Neural progenitor cell (in vitro differentiated cells): ENCODE measurements at regions not wholly inside any gene's neighbourhood (a gene's known extent, or its start where the extent isn't known, plus 50 kb on each side); places are given as distances from the start of the nearest gene placed in this dataset.

Experiments used
- EZH2 ChIP-seq: fragments of 200-600 bp; sonication (generic); IDR thresholded peaks from 2 replicates; pipeline ENCODE4 v1.6.1; 2017; ENCODE audit warnings: antibody characterized with exemption, mild to moderate bottlenecking, moderate library complexity
- EZH2phosphoT487 ChIP-seq: fragments of 200-600 bp; sonication (generic); IDR thresholded peaks from 2 replicates; pipeline ENCODE4 v1.6.1; 2017; ENCODE audit warnings: antibody characterized with exemption
- TF ChIP-seq, protein P1 (sequence below): fragments of 200-600 bp; sonication (generic); IDR thresholded peaks from 2 replicates; pipeline ENCODE4 v1.5.1; 2017; ENCODE audit warnings: antibody characterized with exemption, mild to moderate bottlenecking

DNA sequence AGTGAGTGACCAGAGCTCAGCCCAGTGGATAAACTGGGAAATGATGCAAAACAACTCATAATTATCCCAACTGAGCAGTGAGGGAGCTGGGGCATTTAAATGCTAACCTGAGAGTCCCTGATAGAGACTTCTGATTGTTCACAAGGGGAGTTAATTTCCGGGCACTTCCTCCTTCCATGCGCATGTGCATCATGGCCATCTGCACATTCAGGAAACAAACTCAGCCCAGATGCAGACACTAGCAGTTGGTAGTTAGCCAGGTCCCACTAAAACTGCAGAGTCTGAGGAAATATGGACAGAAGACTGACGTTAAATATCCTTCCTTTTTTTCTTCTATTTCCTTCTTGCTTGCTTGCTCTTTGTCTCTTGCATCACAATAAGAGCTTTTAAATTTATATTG is 852.1 kb upstream of the LRRC4C start:
- TF ChIP-seq, protein P1, sequence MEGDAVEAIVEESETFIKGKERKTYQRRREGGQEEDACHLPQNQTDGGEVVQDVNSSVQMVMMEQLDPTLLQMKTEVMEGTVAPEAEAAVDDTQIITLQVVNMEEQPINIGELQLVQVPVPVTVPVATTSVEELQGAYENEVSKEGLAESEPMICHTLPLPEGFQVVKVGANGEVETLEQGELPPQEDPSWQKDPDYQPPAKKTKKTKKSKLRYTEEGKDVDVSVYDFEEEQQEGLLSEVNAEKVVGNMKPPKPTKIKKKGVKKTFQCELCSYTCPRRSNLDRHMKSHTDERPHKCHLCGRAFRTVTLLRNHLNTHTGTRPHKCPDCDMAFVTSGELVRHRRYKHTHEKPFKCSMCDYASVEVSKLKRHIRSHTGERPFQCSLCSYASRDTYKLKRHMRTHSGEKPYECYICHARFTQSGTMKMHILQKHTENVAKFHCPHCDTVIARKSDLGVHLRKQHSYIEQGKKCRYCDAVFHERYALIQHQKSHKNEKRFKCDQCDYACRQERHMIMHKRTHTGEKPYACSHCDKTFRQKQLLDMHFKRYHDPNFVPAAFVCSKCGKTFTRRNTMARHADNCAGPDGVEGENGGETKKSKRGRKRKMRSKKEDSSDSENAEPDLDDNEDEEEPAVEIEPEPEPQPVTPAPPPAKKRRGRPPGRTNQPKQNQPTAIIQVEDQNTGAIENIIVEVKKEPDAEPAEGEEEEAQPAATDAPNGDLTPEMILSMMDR = no peak
- TF ChIP-seq EZH2phosphoT487 (no peak), EZH2 (no peak)
